ENCODE measurements at regions not wholly inside any gene's neighbourhood (a gene's known extent, or its start where the extent isn't known, plus 50 kb on each side); places are given as distances from the start of the nearest gene placed in this dataset.
"Not testable (repeated sequence)": the region's sequence is repeated elsewhere in the genome, so short reads cannot be mapped to it uniquely, and the experiment has no call there.

DNA sequence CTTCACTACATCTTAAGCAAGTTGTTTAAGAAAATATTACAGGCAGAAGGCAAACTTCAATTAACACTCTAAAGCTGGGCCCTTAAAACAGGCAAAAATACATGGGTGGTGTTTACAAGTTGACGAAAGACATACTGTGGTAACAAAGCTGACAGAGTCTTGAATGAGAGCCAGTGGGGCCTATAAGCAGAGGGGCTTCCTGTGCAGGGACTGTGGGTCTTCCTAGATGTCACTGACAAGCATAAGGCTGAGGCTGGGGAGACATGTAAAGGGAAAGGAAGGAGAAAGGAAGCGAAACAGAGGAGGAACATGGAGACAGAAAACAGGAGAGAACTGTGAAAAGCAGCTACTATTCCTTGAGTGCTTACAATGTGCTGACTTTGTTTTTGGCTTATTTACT, 308.0 kb upstream of the RPS23 start:
- TF ChIP-seq, protein P1, sequence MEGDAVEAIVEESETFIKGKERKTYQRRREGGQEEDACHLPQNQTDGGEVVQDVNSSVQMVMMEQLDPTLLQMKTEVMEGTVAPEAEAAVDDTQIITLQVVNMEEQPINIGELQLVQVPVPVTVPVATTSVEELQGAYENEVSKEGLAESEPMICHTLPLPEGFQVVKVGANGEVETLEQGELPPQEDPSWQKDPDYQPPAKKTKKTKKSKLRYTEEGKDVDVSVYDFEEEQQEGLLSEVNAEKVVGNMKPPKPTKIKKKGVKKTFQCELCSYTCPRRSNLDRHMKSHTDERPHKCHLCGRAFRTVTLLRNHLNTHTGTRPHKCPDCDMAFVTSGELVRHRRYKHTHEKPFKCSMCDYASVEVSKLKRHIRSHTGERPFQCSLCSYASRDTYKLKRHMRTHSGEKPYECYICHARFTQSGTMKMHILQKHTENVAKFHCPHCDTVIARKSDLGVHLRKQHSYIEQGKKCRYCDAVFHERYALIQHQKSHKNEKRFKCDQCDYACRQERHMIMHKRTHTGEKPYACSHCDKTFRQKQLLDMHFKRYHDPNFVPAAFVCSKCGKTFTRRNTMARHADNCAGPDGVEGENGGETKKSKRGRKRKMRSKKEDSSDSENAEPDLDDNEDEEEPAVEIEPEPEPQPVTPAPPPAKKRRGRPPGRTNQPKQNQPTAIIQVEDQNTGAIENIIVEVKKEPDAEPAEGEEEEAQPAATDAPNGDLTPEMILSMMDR (IDR thresholded peaks at IDR 0.05; ENCODE audit: borderline replicate concordance, insufficient read depth, low read depth, low read length) = no peak
- H3K4me3 ChIP-seq (ENCODE audit: low read depth, low read length) = no peak overlapping the region

DNA sequence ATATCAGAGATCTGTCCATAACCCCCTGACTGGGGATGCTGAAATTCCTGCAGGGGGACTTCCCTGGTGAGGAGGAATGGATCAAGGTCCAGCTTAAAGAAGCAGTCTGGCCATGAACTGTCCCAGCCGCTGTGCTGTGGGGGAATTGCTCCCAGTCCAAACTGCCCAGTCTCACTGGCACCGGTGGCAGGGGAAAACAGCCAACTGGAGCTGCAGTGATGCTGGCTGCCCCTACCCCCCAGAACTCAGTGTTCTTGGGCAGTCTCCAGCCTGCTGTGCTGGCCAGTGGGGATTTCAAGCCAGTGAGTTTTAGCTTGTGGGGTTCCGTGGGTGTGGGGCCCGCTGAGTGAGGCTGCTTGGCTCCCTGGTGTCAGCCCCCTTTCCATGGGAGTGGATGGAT, 306.5 kb upstream of the RPS23 start:
- TF ChIP-seq, protein P1 (IDR thresholded peaks at IDR 0.05; ENCODE audit: borderline replicate concordance, insufficient read depth, low read depth, low read length) = no peak
- H3K4me3 ChIP-seq (ENCODE audit: low read depth, low read length) = no peak overlapping the region

DNA sequence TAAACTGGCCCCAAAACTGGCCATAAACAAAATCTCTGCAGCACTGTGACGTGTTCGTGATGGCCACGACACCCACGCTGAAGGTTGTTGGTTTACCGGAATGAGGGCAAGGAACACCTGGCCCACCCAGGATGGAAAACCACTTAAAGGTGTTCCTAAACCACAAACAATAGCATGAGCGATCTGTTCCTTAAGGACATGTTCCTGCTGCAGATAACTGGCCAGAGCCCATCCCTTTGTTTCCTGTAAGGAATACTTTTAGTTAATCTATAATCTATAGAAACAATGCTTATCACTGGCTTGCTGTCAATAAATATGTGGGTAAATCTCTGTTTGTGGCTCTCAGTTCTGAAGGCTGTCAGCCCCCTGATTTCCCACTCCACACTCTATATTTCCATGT, 305.2 kb upstream of the RPS23 start:
- H3K4me3 ChIP-seq (ENCODE audit: low read depth, low read length) = not testable (repeated sequence)

DNA sequence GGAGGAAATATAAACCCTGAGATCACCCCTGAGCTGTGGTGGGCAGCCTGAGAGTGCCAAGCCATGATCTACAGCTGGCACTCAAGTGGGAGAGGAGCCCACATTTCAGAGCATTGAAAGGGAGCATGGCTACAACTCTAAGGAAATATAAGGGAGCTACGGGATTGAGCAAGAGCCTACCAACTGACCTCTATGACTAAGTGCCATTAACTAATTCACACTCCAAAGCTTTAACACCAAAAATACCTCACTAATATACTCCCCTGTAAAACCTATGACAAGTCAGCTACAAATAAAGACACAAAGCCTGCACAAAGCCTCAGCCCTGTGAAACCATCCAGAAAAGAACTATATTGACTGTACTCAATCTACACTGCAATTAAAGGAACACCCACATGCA, 286.8 kb upstream of the RPS23 start:
- no peak overlapping the region for H3K4me3 ChIP-seq (ENCODE audit: low read depth, low read length)
- TF ChIP-seq, protein P1 (IDR thresholded peaks at IDR 0.05; ENCODE audit: borderline replicate concordance, insufficient read depth, low read depth, low read length) = no peak

DNA sequence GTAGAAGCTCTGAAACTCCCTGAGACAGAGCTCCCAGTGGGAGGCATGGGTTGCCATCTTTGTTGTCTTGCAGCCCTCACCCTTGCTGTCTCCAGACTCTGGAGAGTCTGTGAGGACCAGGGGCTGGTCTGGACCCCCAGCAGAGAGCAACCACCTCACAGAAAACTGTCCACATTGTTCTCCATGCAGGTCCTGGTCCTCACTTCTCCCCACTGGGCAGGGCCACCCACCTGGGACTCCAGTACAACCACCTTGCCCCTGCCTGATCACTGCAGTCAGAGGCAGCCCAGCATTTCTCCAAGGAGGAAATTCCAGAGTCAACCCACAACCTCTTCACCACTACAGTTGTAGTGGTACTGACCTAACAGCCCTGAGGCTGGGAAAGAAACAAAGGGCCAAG, 285.6 kb upstream of the RPS23 start:
- TF ChIP-seq, protein P1 (IDR thresholded peaks at IDR 0.05; ENCODE audit: borderline replicate concordance, insufficient read depth, low read depth, low read length) = no peak
- H3K4me3 ChIP-seq (ENCODE audit: low read depth, low read length) = no peak overlapping the region

DNA sequence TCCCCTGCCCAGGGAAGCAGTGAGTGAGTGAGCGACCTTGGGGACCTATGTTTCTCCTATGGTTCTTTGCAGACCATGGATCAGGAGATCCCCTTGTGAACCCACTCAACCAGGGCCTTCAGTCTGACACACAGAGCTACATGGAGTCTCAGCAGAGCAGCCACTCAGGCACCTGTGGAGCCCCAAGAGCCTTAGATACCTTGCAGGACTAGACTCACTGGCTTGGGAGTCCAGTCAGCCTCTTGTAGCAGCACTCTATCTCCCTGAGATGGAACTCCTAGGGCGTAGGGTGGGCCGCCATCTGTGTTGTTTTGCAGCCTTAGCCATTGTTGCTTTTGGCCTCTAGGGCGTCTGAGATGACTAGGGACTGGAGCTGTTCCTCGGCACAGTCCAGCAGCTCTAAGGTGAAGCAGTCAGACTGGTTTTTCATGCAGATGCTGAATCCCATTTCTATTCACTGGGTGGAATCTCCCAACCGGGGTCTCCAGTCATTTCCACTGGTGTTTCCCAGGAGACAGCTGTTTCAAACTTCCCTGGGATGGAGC, 284.6 kb upstream of the RPS23 start:
- no peak overlapping the region for H3K4me3 ChIP-seq (ENCODE audit: low read depth, low read length)
- TF ChIP-seq, protein P1 (IDR thresholded peaks at IDR 0.05; ENCODE audit: borderline replicate concordance, insufficient read depth, low read depth, low read length) = no peak

DNA sequence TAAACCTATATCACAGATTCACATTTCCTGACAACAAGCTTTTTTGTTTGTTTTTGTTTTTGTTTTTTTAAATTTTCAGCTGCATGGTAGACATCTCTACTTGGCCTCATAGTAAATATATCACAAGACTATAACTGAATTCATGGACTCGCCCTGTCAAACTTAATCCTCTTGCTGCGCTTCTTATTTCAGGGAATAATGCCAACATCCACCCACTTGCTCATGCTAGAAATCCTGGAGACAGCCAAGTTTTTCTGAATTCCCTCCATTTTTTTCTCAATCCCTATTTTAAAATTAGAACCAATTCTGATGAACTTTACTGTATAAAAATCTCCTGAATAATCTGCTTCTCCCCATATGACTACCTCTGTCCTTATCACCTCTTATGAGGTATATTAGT, 283.6 kb upstream of the RPS23 start:
- no peak overlapping the region for H3K4me3 ChIP-seq (ENCODE audit: low read depth, low read length)
- TF ChIP-seq, protein P1 (IDR thresholded peaks at IDR 0.05; ENCODE audit: borderline replicate concordance, insufficient read depth, low read depth, low read length) = no peak

DNA sequence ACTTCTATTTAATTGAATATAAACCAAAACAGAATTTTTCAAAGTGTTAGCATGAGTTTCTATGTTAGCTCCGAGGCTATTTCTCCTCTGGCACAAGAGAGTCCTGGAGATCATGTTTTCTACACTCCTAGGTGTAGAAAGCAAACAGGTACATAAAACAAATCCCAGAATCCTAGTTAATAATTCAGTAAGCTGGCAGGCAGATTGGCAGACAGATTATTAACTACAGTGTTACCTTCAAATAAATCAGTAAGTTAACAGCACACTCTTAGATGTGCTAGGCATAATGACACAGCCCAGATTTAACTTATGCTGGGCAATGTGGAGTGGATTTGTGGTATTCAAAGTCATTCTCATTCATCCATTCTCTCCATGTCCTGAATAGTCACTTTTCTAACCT, 282.8 kb upstream of the RPS23 start:
- no peak overlapping the region for H3K4me3 ChIP-seq (ENCODE audit: low read depth, low read length)
- TF ChIP-seq, protein P1 (IDR thresholded peaks at IDR 0.05; ENCODE audit: borderline replicate concordance, insufficient read depth, low read depth, low read length) = no peak

All from GM12875 (cell line).